ENCODE measurements at regions not wholly inside any gene's neighbourhood (a gene's known extent, or its start where the extent isn't known, plus 50 kb on each side); places are given as distances from the start of the nearest gene placed in this dataset.

GRCh38 chr3:67305922-67306321 lies 307.8 kb downstream of the KBTBD8 start:
- intact Hi-C loops (cut with micrococcal nuclease; ENCODE audit: unreplicated experiment): no loop called here
- no peak overlapping the region for H3K4me2 ChIP-seq (ENCODE audit: low read length)
- no peak overlapping the region for H3K4me3 ChIP-seq (ENCODE audit: low read depth, low read length, poor library complexity, severe bottlenecking)
- H3K9me3 ChIP-seq (ENCODE audit: low read length): no peaks in the 10 kb centered on the region
- no TSS peak for BruUV-seq (replicated peaks)
- no peaks in the 10 kb centered on the region for H3K79me2 ChIP-seq (ENCODE audit: insufficient read depth, low read depth, low read length)
- ChIA-PET CTCF (ENCODE audit: unreplicated experiment) (no interaction called here), POLR2A (no interaction called here)
- no peak overlapping the region for H2AFZ ChIP-seq (ENCODE audit: low read length)
- H4K20me1 ChIP-seq (ENCODE audit: insufficient read depth, low read length): no peaks in the 10 kb centered on the region
- H3K36me3 ChIP-seq (ENCODE audit: insufficient read depth, low read length): no peaks in the 10 kb centered on the region
- no peak overlapping the region for H3K27ac ChIP-seq (ENCODE audit: low read depth, low read length, poor library complexity, severe bottlenecking)
- no peak for TF ChIP-seq EZH2phosphoT487 (IDR thresholded peaks at IDR 0.05; ENCODE audit: borderline replicate concordance, low read depth, low read length)
- no peak for TF ChIP-seq CTCF (conservative IDR thresholded peaks at IDR 0.05; ENCODE audit: low read length)
- no peaks in the 10 kb centered on the region for H3K4me1 ChIP-seq (ENCODE audit: insufficient read depth, low read length, poor library complexity, severe bottlenecking)
- H3K9me2 ChIP-seq (ENCODE audit: insufficient read depth, low read length): no peaks in the 10 kb centered on the region
- DNase-seq (ENCODE audit: low spot score): no peak

- intact Hi-C loops (cut with micrococcal nuclease; ENCODE audit: unreplicated experiment): no loop called here
- H3K9me2 ChIP-seq (ENCODE audit: insufficient read depth, low read length): no peaks in the 10 kb centered on the region
- ChIA-PET POLR2A (no interaction called here), CTCF (ENCODE audit: unreplicated experiment) (no interaction called here)
- no peaks in the 10 kb centered on the region for H4K20me1 ChIP-seq (ENCODE audit: insufficient read depth, low read length)
- TF ChIP-seq CTCF (conservative IDR thresholded peaks at IDR 0.05; ENCODE audit: low read length) (no peak), EZH2phosphoT487 (IDR thresholded peaks at IDR 0.05; ENCODE audit: borderline replicate concordance, low read depth, low read length) (no peak)
- no peaks in the 10 kb centered on the region for H3K79me2 ChIP-seq (ENCODE audit: insufficient read depth, low read depth, low read length)
- H3K27ac ChIP-seq (ENCODE audit: low read depth, low read length, poor library complexity, severe bottlenecking): no peak overlapping the region
- no TSS peak for BruUV-seq (replicated peaks)
- H3K4me3 ChIP-seq (ENCODE audit: low read depth, low read length, poor library complexity, severe bottlenecking): no peak overlapping the region
- H3K9me3 ChIP-seq (ENCODE audit: low read length): no peaks in the 10 kb centered on the region
- no peaks in the 10 kb centered on the region for H3K36me3 ChIP-seq (ENCODE audit: insufficient read depth, low read length)
- no peaks in the 10 kb centered on the region for H3K4me1 ChIP-seq (ENCODE audit: insufficient read depth, low read length, poor library complexity, severe bottlenecking)
- no peak for DNase-seq (ENCODE audit: low spot score)
- no peak overlapping the region for H2AFZ ChIP-seq (ENCODE audit: low read length)
- no peak overlapping the region for H3K4me2 ChIP-seq (ENCODE audit: low read length)
Observed at GRCh38 chr3:67311440-67311839, 313.3 kb downstream of the KBTBD8 start.

- POLR2A ChIA-PET: no interaction called here
- BruUV-seq (replicated peaks): no TSS peak
Observed at GRCh38 chr3:67312155-67312554, 314.0 kb downstream of the KBTBD8 start.

More at GRCh38 chr3:67312155-67312554, 314.0 kb downstream of the KBTBD8 start:
- Histone ChIP-seq H3K79me2 (ENCODE audit: insufficient read depth, low read depth, low read length) (no peaks in the 10 kb centered on the region), H3K4me1 (ENCODE audit: insufficient read depth, low read length, poor library complexity, severe bottlenecking) (no peaks in the 10 kb centered on the region), H3K9me3 (ENCODE audit: low read length) (no peaks in the 10 kb centered on the region), H2AFZ (ENCODE audit: low read length) (no peak overlapping the region), H3K4me2 (ENCODE audit: low read length) (no peak overlapping the region), H3K9me2 (ENCODE audit: insufficient read depth, low read length) (no peaks in the 10 kb centered on the region), H3K36me3 (ENCODE audit: insufficient read depth, low read length) (no peaks in the 10 kb centered on the region), H3K4me3 (ENCODE audit: low read depth, low read length, poor library complexity, severe bottlenecking) (no peak overlapping the region), H4K20me1 (ENCODE audit: insufficient read depth, low read length) (no peaks in the 10 kb centered on the region), H3K27ac (ENCODE audit: low read depth, low read length, poor library complexity, severe bottlenecking) (no peak overlapping the region)
- CTCF ChIA-PET (ENCODE audit: unreplicated experiment): no interaction called here
- intact Hi-C loops (cut with micrococcal nuclease; ENCODE audit: unreplicated experiment): no loop called here
- no peak for TF ChIP-seq EZH2phosphoT487 (IDR thresholded peaks at IDR 0.05; ENCODE audit: borderline replicate concordance, low read depth, low read length)
- no peak for TF ChIP-seq CTCF (conservative IDR thresholded peaks at IDR 0.05; ENCODE audit: low read length)
- DNase-seq (ENCODE audit: low spot score): no peak
